GM23338 (cell line): ENCODE measurements at regions not wholly inside any gene's neighbourhood (a gene's known extent, or its start where the extent isn't known, plus 50 kb on each side); places are given as distances from the start of the nearest gene placed in this dataset.

ENCODE experiments used
- ATAC-seq: fragments of 200-7000 bp; cut with Tn5 transposase; 3 replicates; pipeline ENCODE4 v1.9.1; 2020
- DNase-seq: peaks from one replicate; pipeline ENCODE4 v3.0.0-alpha.2; 2015; ENCODE audit warnings: low spot score
- H2AFZ ChIP-seq: fragments of 200-600 bp; sonication (generic); 2 replicates; pipeline ENCODE4 v1.8.0; 2016; ENCODE audit warnings: antibody characterized with exemption, mild to moderate bottlenecking, moderate library complexity
- H3F3A ChIP-seq: fragments of 200-600 bp; sonication (generic); replicated peaks from 2 replicates; pipeline ENCODE4 v1.8.0; 2017; ENCODE audit warnings: antibody characterized with exemption, mixed run types, low read depth
- H3K27ac ChIP-seq: fragments of 200-600 bp; sonication (generic); 2 replicates; pipeline ENCODE4 v1.6.1; 2016; ENCODE audit warnings: low read depth
- H3K27me3 ChIP-seq: fragments of 200-600 bp; sonication (generic); 2 replicates; pipeline ENCODE4 v1.8.0; 2016; ENCODE audit warnings: mild to moderate bottlenecking, mixed run types, moderate library complexity; ENCODE audit not compliant: insufficient read depth
- H3K36me3 ChIP-seq: fragments of 200-600 bp; sonication (generic); 2 replicates; pipeline ENCODE4 v1.8.0; 2016; ENCODE audit warnings: mild to moderate bottlenecking; ENCODE audit not compliant: insufficient read depth
- H3K4me1 ChIP-seq: fragments of 200-600 bp; sonication (generic); 2 replicates; pipeline ENCODE4 v1.8.0; 2016; ENCODE audit warnings: mild to moderate bottlenecking, moderate library complexity; ENCODE audit not compliant: insufficient read depth
- H3K4me2 ChIP-seq: fragments of 200-600 bp; sonication (generic); 2 replicates; pipeline ENCODE4 v1.7.1; 2017; ENCODE audit warnings: mixed run types
- H3K4me3 ChIP-seq: fragments of 200-600 bp; sonication (generic); 2 replicates; pipeline ENCODE4 v1.6.1; 2016; ENCODE audit warnings: mixed run types
- H3K79me2 ChIP-seq: fragments of 200-600 bp; sonication (generic); replicated peaks from 2 replicates; pipeline ENCODE4 v1.8.0; 2017; ENCODE audit warnings: mild to moderate bottlenecking; ENCODE audit not compliant: insufficient read depth
- H3K9me2 ChIP-seq: fragments of 200-600 bp; sonication (generic); 2 replicates; pipeline ENCODE4 v1.8.0; 2017; ENCODE audit not compliant: insufficient read depth
- H4K20me1 ChIP-seq: fragments of 200-600 bp; sonication (generic); replicated peaks from 2 replicates; pipeline ENCODE4 v1.8.0; 2017; ENCODE audit warnings: mild to moderate bottlenecking; ENCODE audit not compliant: insufficient read depth
- H3K27ac Mint-ChIP-seq: 2 replicates; pipeline ENCODE4 v1.8.0; 2020; ENCODE audit warnings: inconsistent platforms, mild to moderate bottlenecking, moderate library complexity, mixed read lengths
- H3K27me3 Mint-ChIP-seq: 3 replicates; pipeline ENCODE4 v1.8.0; 2022; ENCODE audit warnings: low read depth, mild to moderate bottlenecking, moderate library complexity, mixed read lengths, inconsistent platforms; ENCODE audit not compliant: insufficient read depth, poor library complexity
- H3K36me3 Mint-ChIP-seq: 3 replicates; pipeline ENCODE4 v1.8.0; 2021; ENCODE audit warnings: low read depth, mild to moderate bottlenecking, inconsistent platforms, moderate library complexity, mixed read lengths
- H3K4me1 Mint-ChIP-seq: 3 replicates; pipeline ENCODE4 v1.8.0; 2020; ENCODE audit warnings: mild to moderate bottlenecking, inconsistent platforms, mixed read lengths
- H3K4me3 Mint-ChIP-seq: 3 replicates; pipeline ENCODE4 v1.8.0; 2021; ENCODE audit warnings: moderate library complexity, mild to moderate bottlenecking, inconsistent platforms, mixed read lengths
- H3K9me3 Mint-ChIP-seq: 3 replicates; pipeline ENCODE4 v1.8.0; 2020; ENCODE audit warnings: moderate library complexity, mild to moderate bottlenecking, inconsistent platforms, mixed read lengths
- CREB1 ChIP-seq: fragments of 250-450 bp; sonication (Bioruptor Pico); IDR thresholded peaks from 2 replicates; pipeline ENCODE4 v1.5.0; 2020; ENCODE audit warnings: low read depth, mild to moderate bottlenecking, moderate library complexity
- CTCF ChIP-seq, 2 experiments: fragments of 200-600 bp in 1 of 2; sonication (generic) in 1 of 2; conservative IDR thresholded peaks; 2 replicates each; pipeline versions ENCODE4 v1.5.1 to v1.6.1; 2016 to 2017; ENCODE audit warnings: antibody characterized with exemption in 2 of 2, low read depth in 2 of 2, mild to moderate bottlenecking in 2 of 2, moderate library complexity in 1 of 2
- EZH2 ChIP-seq: fragments of 200-600 bp; sonication (generic); IDR thresholded peaks from one replicate; pipeline ENCODE4 v1.8.0; 2017; ENCODE audit warnings: antibody characterized with exemption, mild to moderate bottlenecking, low read depth; ENCODE audit not compliant: unreplicated experiment
- EZH2phosphoT487 ChIP-seq: fragments of 200-600 bp; sonication (generic); IDR thresholded peaks from one replicate; pipeline ENCODE4 v1.8.1; 2018; ENCODE audit warnings: antibody characterized with exemption; ENCODE audit not compliant: unreplicated experiment
- JUNB ChIP-seq: IDR thresholded peaks from one replicate; pipeline ENCODE4 v1.6.1; 2016; ENCODE audit warnings: antibody characterized with exemption; ENCODE audit not compliant: unreplicated experiment
- NANOG ChIP-seq: IDR thresholded peaks from 2 replicates; pipeline ENCODE4 v1.6.1; 2016; ENCODE audit warnings: antibody characterized with exemption, borderline replicate concordance
- POLR2AphosphoS5 ChIP-seq: IDR thresholded peaks from 2 replicates; pipeline ENCODE4 v1.6.1; 2016; ENCODE audit warnings: antibody characterized with exemption, low read depth
- REST ChIP-seq: IDR thresholded peaks from one replicate; pipeline ENCODE4 v1.6.1; 2018; ENCODE audit warnings: antibody characterized with exemption; ENCODE audit not compliant: unreplicated experiment
- STAT1 ChIP-seq: IDR thresholded peaks from one replicate; pipeline ENCODE4 v1.6.1; 2016; ENCODE audit warnings: antibody characterized with exemption; ENCODE audit not compliant: unreplicated experiment
- ZNF114 ChIP-seq: fragments of 250-450 bp; sonication (Bioruptor Pico); IDR thresholded peaks from 2 replicates; pipeline ENCODE4 v1.5.0; 2020; ENCODE audit warnings: mild to moderate bottlenecking, moderate library complexity
- ZNF462 ChIP-seq: fragments of 250-450 bp; sonication (Bioruptor Pico); IDR thresholded peaks from 2 replicates; pipeline ENCODE4 v1.5.0; 2020; ENCODE audit warnings: mild to moderate bottlenecking, moderate library complexity

GRCh38 chr18:78664048-78664447, 315.6 kb upstream of the SALL3 start:
- DNase-seq (no peak), ATAC-seq (no peak)
- Mint-ChIP-seq H3K4me1 (no peaks in the 10 kb centered on the region), H3K27me3 (peaks cover 3% of the 10 kb centered on the region), H3K27ac (no peak overlapping the region), H3K9me3 (peaks cover 84% of the 10 kb centered on the region), H3K36me3 (peaks cover 29% of the 10 kb centered on the region), H3K4me3 (no peak overlapping the region)
- no peak overlapping the region for H2AFZ ChIP-seq
- H3K4me1 ChIP-seq, result no peaks in the 10 kb centered on the region
- H3K27ac ChIP-seq, result no peak overlapping the region
- H3K79me2 ChIP-seq, result no peaks in the 10 kb centered on the region
- no peaks in the 10 kb centered on the region for H3K36me3 ChIP-seq
- no peaks in the 10 kb centered on the region for H3K27me3 ChIP-seq
- TF ChIP-seq ZNF462, result no peak
- no peak for TF ChIP-seq ZNF114 (CRISPR knock-in tag)
- TF ChIP-seq JUNB, result no peak
- TF ChIP-seq CREB1 (CRISPR knock-in tag), result no peak
- no peak for TF ChIP-seq EZH2phosphoT487
- TF ChIP-seq STAT1, result no peak
- no peaks in the 10 kb centered on the region for H3F3A ChIP-seq
- no peaks in the 10 kb centered on the region for H3K9me2 ChIP-seq
- H4K20me1 ChIP-seq, result no peaks in the 10 kb centered on the region
- H3K4me2 ChIP-seq, result no peak overlapping the region
- H3K4me3 ChIP-seq, result no peak overlapping the region

GRCh38 chr18:78664848-78665247, 314.8 kb upstream of the SALL3 start:
- Histone ChIP-seq H3K4me3 (no peak overlapping the region), H2AFZ (no peak overlapping the region), H4K20me1 (no peaks in the 10 kb centered on the region), H3K27ac (no peak overlapping the region), H3K4me2 (no peak overlapping the region), H3K79me2 (no peaks in the 10 kb centered on the region), H3K27me3 (no peaks in the 10 kb centered on the region), H3K36me3 (no peaks in the 10 kb centered on the region), H3K9me2 (no peaks in the 10 kb centered on the region), H3F3A (no peaks in the 10 kb centered on the region), H3K4me1 (no peaks in the 10 kb centered on the region)
- Mint-ChIP-seq H3K27me3 (peaks cover 3% of the 10 kb centered on the region), H3K27ac (no peak overlapping the region), H3K4me3 (no peak overlapping the region), H3K9me3 (peaks cover 87% of the 10 kb centered on the region), H3K4me1 (no peaks in the 10 kb centered on the region), H3K36me3 (peaks cover 32% of the 10 kb centered on the region)
- ATAC-seq (no peak), DNase-seq (no peak)
- TF ChIP-seq ZNF114 (CRISPR knock-in tag) (no peak), REST (no peak), CREB1 (CRISPR knock-in tag) (no peak), NANOG (no peak), CTCF (conservative IDR thresholded peaks at IDR 0.05; ENCODE audit: low read depth in 2 of 2) (no peak), EZH2 (no peak), JUNB (no peak), POLR2AphosphoS5 (no peak)
